ENCODE measurements at regions not wholly inside any gene's neighbourhood (a gene's known extent, or its start where the extent isn't known, plus 50 kb on each side); places are given as distances from the start of the nearest gene placed in this dataset.
A peak's percentile ranks its signal among the peaks of the same experiment; 100 is the strongest.

GRCh38 chr7:145539910-145540309 is 576.7 kb upstream of the CNTNAP2 start:
- TF ChIP-seq CTCF (conservative IDR thresholded peaks at IDR 0.05; ENCODE audit: control insufficient read depth, insufficient read depth, low read depth, low read length) = no peak
- DNase-seq (ENCODE audit: low read depth) = no peak

GRCh38 chr7:145534301-145534700 is 582.3 kb upstream of the CNTNAP2 start:
- peak; percentile 17 for DNase-seq (ENCODE audit: low read depth)
- H3K4me3 ChIP-seq (ENCODE audit: control insufficient read depth, low read depth, low read length) = no peak overlapping the region
- no peak for TF ChIP-seq CTCF (conservative IDR thresholded peaks at IDR 0.05; ENCODE audit: control insufficient read depth, insufficient read depth, low read depth, low read length)

More at GRCh38 chr7:145539910-145540309, 576.7 kb upstream of the CNTNAP2 start:
- H3K4me3 ChIP-seq (ENCODE audit: control insufficient read depth, low read depth, low read length) = no peak overlapping the region

GRCh38 chr7:145520284-145520683 is 596.3 kb upstream of the CNTNAP2 start:
- TF ChIP-seq CTCF (conservative IDR thresholded peaks at IDR 0.05; ENCODE audit: control insufficient read depth, insufficient read depth, low read depth, low read length) = no peak
- DNase-seq (ENCODE audit: low read depth) = no peak
- H3K4me3 ChIP-seq (ENCODE audit: control insufficient read depth, low read depth, low read length) = no peak overlapping the region

- TF ChIP-seq CTCF (conservative IDR thresholded peaks at IDR 0.05; ENCODE audit: control insufficient read depth, insufficient read depth, low read depth, low read length) = no peak
- H3K4me3 ChIP-seq (ENCODE audit: control insufficient read depth, low read depth, low read length) = no peak overlapping the region
- no peak for DNase-seq (ENCODE audit: low read depth)
Observed at GRCh38 chr7:145511004-145511403, 605.6 kb upstream of the CNTNAP2 start.

GRCh38 chr7:145497911-145498525 is 618.6 kb upstream of the CNTNAP2 start:
- H3K4me3 ChIP-seq (ENCODE audit: control insufficient read depth, low read depth, low read length) = no peak overlapping the region
- no peak for TF ChIP-seq CTCF (conservative IDR thresholded peaks at IDR 0.05; ENCODE audit: control insufficient read depth, insufficient read depth, low read depth, low read length)
- DNase-seq (ENCODE audit: low read depth) = no peak

- no peak for DNase-seq (ENCODE audit: low read depth)
Observed at GRCh38 chr7:145490356-145490755, 626.2 kb upstream of the CNTNAP2 start.

More at GRCh38 chr7:145490356-145490755, 626.2 kb upstream of the CNTNAP2 start:
- TF ChIP-seq CTCF (conservative IDR thresholded peaks at IDR 0.05; ENCODE audit: control insufficient read depth, insufficient read depth, low read depth, low read length) = no peak
- no peak overlapping the region for H3K4me3 ChIP-seq (ENCODE audit: control insufficient read depth, low read depth, low read length)

Data from fibroblast of mammary gland (primary cell).